ENCODE measurements at regions not wholly inside any gene's neighbourhood (a gene's known extent, or its start where the extent isn't known, plus 50 kb on each side); places are given as distances from the start of the nearest gene placed in this dataset.

DNA sequence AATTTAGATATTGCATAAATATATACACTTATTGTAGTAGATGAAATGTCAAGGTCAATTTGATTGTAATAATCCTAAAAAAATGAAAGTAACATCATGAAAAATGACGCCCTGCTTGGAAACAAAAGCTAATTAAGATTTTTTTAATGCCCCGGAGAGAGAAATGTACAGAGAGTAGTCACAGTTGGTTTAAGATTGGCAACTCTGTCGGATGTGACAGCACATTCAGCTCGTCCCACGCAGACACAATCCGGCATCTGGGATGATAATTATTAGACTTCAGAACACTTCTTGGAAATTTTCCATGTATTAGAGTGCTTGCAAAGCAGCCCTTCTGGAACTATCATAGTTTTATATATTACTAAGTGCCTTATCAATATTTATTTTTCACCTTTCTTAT lies 478.0 kb downstream of the PDHA2 start:
- no peak for TF ChIP-seq CTCF (optimal IDR thresholded peaks at IDR 0.05 in 1 of 3, IDR thresholded peaks at IDR 0.05 in 1 of 3, conservative IDR thresholded peaks at IDR 0.05 in 1 of 3; ENCODE audit: extremely low read depth in 1 of 3, insufficient read depth in 2 of 3, low read length in 3 of 3)
- no peak for TF ChIP-seq EZH2 (IDR thresholded peaks at IDR 0.05; ENCODE audit: low read length)

Data from keratinocyte (primary cell).